ENCODE measurements at regions not wholly inside any gene's neighbourhood (a gene's known extent, or its start where the extent isn't known, plus 50 kb on each side); places are given as distances from the start of the nearest gene placed in this dataset.

GRCh38 chr6:146886587-146887446 lies 288.0 kb downstream of the ADGB start:
- DNase-seq = no peak

GRCh38 chr6:146887447-146888077 lies 288.8 kb downstream of the ADGB start:
- no peak for DNase-seq

GRCh38 chr6:146889303-146889702 lies 290.5 kb downstream of the ADGB start:
- no peak for DNase-seq

DNA sequence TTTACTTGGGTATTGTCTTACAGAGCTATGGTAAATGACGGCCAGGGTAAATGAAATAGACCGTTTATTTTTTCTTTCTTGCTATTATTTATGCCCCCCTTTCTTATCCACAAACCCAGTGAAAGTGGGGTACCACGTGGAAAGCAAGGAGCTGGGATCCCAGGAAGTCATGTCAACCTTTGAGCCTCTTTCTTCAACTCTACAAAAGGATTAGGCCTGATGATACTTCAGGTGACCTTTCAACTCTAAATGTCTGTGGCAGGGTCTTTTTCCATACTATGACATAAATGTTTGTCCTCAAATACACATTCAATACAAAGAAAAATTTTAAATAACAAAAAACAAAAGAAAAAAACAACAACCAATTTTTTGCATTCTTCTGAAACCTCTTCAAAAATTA lies 291.4 kb downstream of the ADGB start:
- DNase-seq = no peak

DNA sequence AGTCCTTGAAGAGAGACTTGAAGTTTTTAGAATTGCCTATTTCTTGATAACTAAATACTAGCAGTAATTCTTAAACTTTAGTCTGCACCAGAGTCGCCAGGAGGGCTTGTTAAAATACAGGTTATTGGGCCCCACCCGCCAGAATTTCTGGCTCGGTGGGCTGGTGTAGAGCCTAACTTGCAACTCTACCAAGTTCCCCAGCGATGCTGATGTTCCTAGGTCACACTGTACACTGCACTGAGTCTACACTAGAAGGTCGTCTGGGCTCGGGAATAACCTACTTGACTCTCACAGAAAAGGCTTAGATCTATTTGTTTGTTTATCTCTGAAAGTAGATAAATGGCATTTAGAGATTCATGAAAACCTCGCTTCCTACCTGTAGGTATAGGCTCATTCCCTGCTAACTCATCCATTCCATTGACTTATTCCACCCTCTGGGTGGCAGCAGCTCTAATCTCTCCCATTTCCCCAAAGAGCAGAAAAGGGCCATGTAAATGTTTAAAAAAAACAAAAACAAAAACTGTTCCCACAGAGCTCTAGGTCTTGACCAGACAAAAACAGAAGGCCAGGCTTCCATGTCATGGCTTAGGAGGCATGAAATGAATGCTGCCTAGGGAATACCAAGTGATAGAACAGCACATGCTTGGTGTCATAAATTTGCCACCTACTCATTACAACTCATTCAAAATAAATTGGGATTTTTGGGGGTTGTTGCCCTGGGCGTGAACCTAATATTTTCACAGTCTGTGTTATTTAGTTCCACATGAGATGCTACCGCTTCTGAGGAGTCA lies 292.1 kb downstream of the ADGB start:
- no peak for DNase-seq

DNA sequence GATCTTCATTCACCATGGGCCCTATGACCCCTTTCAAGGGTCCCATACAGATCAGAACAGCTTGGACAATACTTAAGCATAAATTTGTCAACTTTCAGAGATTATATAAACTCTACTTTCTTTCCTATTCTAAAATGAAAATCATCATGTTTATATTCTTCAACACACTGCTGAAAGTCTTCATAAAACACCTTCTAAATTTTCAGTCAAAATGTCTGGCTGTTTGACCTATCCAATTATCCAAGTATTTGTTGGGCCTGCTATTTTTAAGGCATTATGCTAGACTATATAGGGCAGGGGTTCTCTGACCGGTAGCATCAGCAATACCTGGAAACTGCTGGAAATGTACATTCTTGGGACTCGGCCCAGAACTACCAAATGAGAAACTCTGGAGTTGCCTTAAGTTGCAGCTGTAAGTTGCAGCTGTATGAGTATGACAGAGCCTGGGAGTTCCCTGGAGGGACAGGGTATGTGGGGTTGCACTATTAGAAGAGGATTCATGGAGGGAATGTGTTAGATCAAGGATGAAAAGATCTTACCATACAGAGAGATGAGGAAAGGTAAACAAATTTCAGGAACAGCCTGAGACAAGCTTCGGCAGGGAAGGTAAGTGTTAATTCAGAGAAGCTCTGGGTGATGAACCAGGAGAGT lies 293.0 kb downstream of the ADGB start:
- DNase-seq = no peak

- no peak for DNase-seq
Observed at GRCh38 chr6:146892283-146892612, 293.5 kb downstream of the ADGB start.

GRCh38 chr6:146892613-146893401 lies 294.0 kb downstream of the ADGB start:
- DNase-seq = peak; percentile 22

- no peak for DNase-seq
Observed at GRCh38 chr6:146893690-146894089, 294.9 kb downstream of the ADGB start.

DNA sequence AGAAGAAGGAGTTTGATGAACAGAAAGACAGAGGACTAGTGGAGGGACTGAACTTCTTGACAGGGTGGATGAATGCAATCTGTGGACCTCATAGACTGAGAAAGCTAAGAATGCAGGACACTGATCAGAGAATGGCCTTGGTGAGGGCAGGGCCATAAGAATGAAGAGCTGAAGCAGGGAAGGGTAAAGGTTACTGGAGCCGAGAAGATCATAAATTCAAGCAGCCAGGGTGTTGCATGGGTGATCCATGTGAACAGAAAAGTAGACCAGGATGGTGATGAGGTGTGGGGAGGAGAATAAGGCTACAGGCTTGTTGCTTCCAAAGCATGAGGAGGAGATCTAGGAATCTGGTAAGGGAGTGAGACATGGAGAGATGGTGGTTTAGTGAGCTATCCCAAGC lies 295.9 kb downstream of the ADGB start:
- no peak for DNase-seq

GRCh38 chr6:146895101-146895771 lies 296.5 kb downstream of the ADGB start:
- no peak for DNase-seq

GRCh38 chr6:146895772-146896061 lies 296.9 kb downstream of the ADGB start:
- no peak for DNase-seq

DNA sequence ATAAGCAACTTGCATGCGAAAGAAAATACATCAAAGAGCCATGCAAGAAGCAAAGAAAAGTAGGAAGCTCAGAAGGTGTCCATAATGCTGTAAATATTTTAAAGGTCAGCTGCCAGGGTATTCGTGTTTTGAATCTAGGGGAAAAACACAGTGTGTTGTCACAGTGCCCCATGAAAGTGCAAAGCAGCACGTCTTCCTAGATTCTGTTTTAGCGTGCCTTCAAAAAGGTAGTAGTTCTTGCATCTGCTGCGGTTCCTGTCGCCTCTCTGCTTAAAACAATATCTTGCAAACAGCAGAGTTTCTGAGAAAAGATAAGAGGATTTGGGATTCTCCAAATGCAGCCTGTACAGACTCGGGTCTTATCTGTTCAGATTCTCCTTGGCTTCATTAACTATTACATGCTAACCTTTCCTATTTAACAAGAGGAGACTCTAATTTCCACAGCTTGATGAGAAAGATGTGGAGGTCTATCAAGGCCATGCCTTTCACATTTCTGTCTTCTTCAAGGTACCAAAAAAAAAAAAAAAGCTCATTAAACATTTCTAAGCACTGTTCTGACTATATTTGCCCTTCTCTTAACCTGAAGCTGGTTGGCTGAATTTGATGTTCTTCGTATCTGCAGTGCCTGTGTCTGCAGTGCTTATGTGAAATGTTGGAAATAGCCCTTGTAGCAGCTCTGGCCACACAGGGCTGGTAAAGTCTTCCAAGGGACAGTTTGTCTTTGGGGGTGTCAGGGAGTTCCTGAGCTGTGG lies 297.5 kb downstream of the ADGB start:
- DNase-seq = no peak

- DNase-seq = no peak
Observed at GRCh38 chr6:146896960-146897701, 298.4 kb downstream of the ADGB start.

GRCh38 chr6:146898069-146898887 lies 299.5 kb downstream of the ADGB start:
- no peak for DNase-seq

GRCh38 chr6:146898888-146899227 lies 300.1 kb downstream of the ADGB start:
- no peak for DNase-seq

DNA sequence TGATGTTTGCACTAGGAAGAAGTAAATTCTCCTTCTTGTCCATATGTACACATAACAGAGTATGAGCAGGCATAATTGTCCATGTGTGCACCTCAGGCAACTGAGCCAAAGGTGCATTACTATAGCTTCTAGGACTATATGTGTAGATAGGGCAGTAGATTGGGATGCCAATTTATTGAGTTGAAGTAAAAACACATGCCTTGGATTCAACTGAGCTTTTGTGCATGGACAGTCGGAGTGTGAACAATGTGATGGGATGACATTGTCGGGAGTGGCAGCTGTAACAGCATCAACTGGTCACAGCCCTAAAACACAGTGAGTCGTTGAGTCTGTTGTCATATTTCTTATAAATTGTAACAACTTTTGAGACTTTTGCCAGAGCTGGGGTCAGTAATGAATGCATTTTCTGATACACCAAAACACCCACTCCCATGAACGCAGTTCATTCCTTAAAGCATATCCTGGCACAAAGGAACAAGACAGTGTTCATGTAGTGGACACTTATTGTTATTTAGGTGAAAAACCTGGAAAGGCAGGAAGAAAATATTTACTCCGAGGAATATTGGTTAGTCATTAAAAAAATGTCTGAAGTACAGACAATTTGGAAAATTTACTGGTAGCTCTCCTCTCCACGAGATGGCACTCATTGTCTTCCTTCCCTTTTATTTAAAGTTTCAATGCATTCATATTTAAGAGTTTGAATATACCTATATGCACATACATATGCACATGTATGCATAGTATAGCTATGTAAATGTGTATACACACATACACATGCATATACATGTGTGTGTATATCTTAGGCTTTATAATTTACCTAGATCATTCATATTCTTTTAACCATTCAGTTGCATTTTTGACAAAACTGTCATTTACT lies 302.0 kb upstream of the STXBP5 start:
- DNase-seq = no peak

DNA sequence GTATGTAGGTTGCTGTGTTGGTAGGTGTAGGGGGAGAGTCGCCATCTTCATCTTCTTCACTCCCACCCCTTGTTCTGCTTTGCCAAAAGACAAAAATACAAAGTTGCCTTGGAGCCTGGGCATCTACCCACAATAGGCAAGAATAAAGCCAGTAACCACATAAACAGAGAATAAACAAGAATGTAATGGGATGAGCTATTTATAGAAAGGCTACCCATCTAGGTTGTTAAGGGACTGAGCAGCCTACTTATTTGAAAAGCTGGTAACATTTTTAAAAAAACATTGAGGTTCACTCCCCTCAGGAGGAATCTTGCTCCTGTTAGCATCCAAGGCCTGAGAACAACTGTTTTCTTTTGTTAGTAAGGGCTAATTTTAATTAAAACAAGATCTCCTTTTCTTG lies 301.4 kb upstream of the STXBP5 start:
- DNase-seq = no peak

DNA sequence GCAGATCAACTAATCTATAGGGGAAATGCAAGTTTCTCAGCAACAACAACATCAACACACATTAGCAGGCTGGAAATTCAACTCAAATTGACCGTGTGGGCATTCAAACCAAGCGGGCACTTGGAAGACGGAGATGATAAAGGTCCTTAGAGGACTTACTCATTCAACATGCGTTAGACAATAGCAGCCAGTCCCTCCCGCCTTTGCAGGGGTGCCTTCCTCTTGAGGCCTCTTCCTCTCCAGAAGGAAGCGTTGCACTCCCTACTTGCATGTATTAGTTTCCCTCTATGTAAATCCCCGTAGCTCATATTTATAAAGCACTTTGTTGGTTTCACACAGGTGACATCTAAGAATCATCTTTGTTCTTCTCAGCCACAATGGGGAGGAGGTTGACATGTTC lies 300.8 kb upstream of the STXBP5 start:
- DNase-seq = no peak

Measured in CD4-positive, alpha-beta T cell treated with Interleukin-15 for 1 hour (primary cell).